K562 (cell line): ENCODE measurements at regions not wholly inside any gene's neighbourhood (a gene's known extent, or its start where the extent isn't known, plus 50 kb on each side); places are given as distances from the start of the nearest gene placed in this dataset.
A peak's percentile ranks its signal among the peaks of the same experiment; 100 is the strongest.

Experiments
- ATAC-seq: fragments of 200-7000 bp; cut with Tn5 transposase; 3 replicates; pipeline ENCODE4 v1.9.1; 2020; ENCODE audit warnings: moderate library complexity
- BruUV-seq: library from RNA; stranded (reverse); fragments of 400-500 nt; replicated peaks from 2 replicates; lab custom pipeline; 2021; lab: Mats Ljungman, UMichigan
- CTCF ChIA-PET: fragments of 300-600 bp; formaldehyde crosslinking; extraction: SDS; loops from one replicate; lab custom pipeline; 2021; ENCODE audit warnings: low intra/inter-chr PET ratio; lab: Yijun Ruan, JAX
- POLR2A ChIA-PET: fragments of 300-600, 350-650 bp; sonication (Branson Sonifier 250); formaldehyde crosslinking; extraction: SDS; loops from one replicate; lab custom pipeline; 2021; ENCODE audit warnings: antibody characterized with exemption, inconsistent platforms; lab: Yijun Ruan, JAX
- DNase-seq, 4 experiments: peaks; one replicate each; pipeline versions ENCODE4 v3.0.0 to v3.0.0-alpha.2; 2011 to 2018; ENCODE audit warnings: low spot score in 3 of 4, mixed read lengths in 3 of 4; ENCODE audit errors: extremely low read depth in 1 of 4
- FAIRE-seq: peaks from 2 replicates; lab custom pipeline; 2011; peaks lifted over from hg19 to GRCh38; lab: Jason Lieb, UNC
- H2AFZ ChIP-seq: 2 replicates; pipeline ENCODE4 v1.6.0; 2011; ENCODE audit warnings: low read depth, low read length, control low read depth, inconsistent platforms
- H3K27ac ChIP-seq: fragments of 200-600 bp; 3 replicates; pipeline ENCODE4 v1.8.0; 2011; ENCODE audit warnings: low read depth, mild to moderate bottlenecking, control low read depth, inconsistent platforms, low read length, moderate library complexity, mixed read lengths; ENCODE audit errors: extremely low read depth
- H3K27me3 ChIP-seq, 2 experiments: fragments of 300-600 bp in 1 of 2; 2 replicates in 1 of 2; 3 replicates in 1 of 2; pipeline versions ENCODE4 v1.6.0 to v1.8.0; 2011; ENCODE audit warnings: inconsistent platforms in 2 of 2, low read length in 2 of 2, mild to moderate bottlenecking in 1 of 2, mixed read lengths in 1 of 2, moderate library complexity in 1 of 2; ENCODE audit not compliant: control insufficient read depth in 2 of 2, insufficient read depth in 2 of 2
- H3K36me3 ChIP-seq: fragments of 300-600 bp; 3 replicates; pipeline ENCODE4 v1.8.0; 2011; ENCODE audit warnings: mild to moderate bottlenecking, low read length, inconsistent platforms; ENCODE audit not compliant: control insufficient read depth, insufficient read depth
- H3K4me1 ChIP-seq, 2 experiments: fragments of 200-600 bp in 1 of 2; replicated peaks in 1 of 2; 2 replicates in 1 of 2; 3 replicates in 1 of 2; pipeline versions ENCODE4 v1.5.1 to v1.8.0; 2011; ENCODE audit warnings: inconsistent platforms in 2 of 2, low read length in 2 of 2, mild to moderate bottlenecking in 1 of 2, mixed read lengths in 1 of 2, moderate library complexity in 1 of 2; ENCODE audit not compliant: control insufficient read depth in 2 of 2, insufficient read depth in 2 of 2
- H3K4me2 ChIP-seq: 2 replicates; pipeline ENCODE4 v1.6.1; 2011; ENCODE audit warnings: low read length, control low read depth, inconsistent platforms, mixed read lengths; ENCODE audit not compliant: insufficient read depth
- H3K4me3 ChIP-seq: fragments of 200-600 bp; sonication (generic), shearing (Covaris generic); 2 replicates; pipeline ENCODE4 v1.5.1; 2016; ENCODE audit warnings: control low read depth, inconsistent platforms
- H3K79me2 ChIP-seq: fragments of 200-600 bp; 3 replicates; pipeline ENCODE4 v1.8.0; 2011; ENCODE audit warnings: low read length, inconsistent platforms; ENCODE audit not compliant: control insufficient read depth, insufficient read depth
- H3K9ac ChIP-seq, 2 experiments: 2 replicates each; pipeline versions ENCODE4 v1.6.0 to v1.6.1; 2011; ENCODE audit warnings: low read depth in 2 of 2, low read length in 2 of 2, control low read depth in 1 of 2, inconsistent platforms in 1 of 2, mild to moderate bottlenecking in 1 of 2, mixed read lengths in 1 of 2; ENCODE audit not compliant: insufficient read depth in 1 of 2
- H3K9me1 ChIP-seq: one replicate; pipeline ENCODE4 v1.6.0; 2011; ENCODE audit warnings: inconsistent platforms, mild to moderate bottlenecking, low read length, moderate library complexity; ENCODE audit not compliant: control insufficient read depth, insufficient read depth
- H3K9me3 ChIP-seq: replicated peaks from 2 replicates; pipeline ENCODE4 v1.5.1; 2011; ENCODE audit warnings: low read depth, low read length, inconsistent platforms; ENCODE audit not compliant: control insufficient read depth, insufficient read depth
- H4K20me1 ChIP-seq: replicated peaks from 2 replicates; pipeline ENCODE4 v1.6.1; 2011; ENCODE audit warnings: low read length, inconsistent platforms, mixed read lengths; ENCODE audit not compliant: control insufficient read depth, insufficient read depth
- CBFA2T2 ChIP-seq: fragments of 450-650 bp; conservative IDR thresholded peaks from 2 replicates; pipeline ENCODE4 v1.6.1; 2017; ENCODE audit warnings: mild to moderate bottlenecking
- CHCHD3 ChIP-seq: fragments of 250-450 bp; sonication (Bioruptor Pico); IDR thresholded peaks from 2 replicates; pipeline ENCODE4 v2.1.2; 2022; ENCODE audit warnings: mild to moderate bottlenecking
- ELK1 ChIP-seq: sonication (generic); formaldehyde crosslinking; IDR thresholded peaks from 2 replicates; pipeline ENCODE4 v1.8.1; 2022; ENCODE audit warnings: missing genetic modification reagents
- MTA2 ChIP-seq: fragments of 450-650 bp; IDR thresholded peaks from 2 replicates; pipeline ENCODE4 v1.6.1; 2016; ENCODE audit warnings: low read depth
- NCOA1 ChIP-seq: fragments of 450-650 bp; IDR thresholded peaks from 2 replicates; pipeline ENCODE4 v1.6.1; 2016; ENCODE audit warnings: low read depth
- NCOR1 ChIP-seq: fragments of 450-650 bp; IDR thresholded peaks from 2 replicates; pipeline ENCODE4 v1.6.1; 2016; ENCODE audit warnings: mild to moderate bottlenecking, moderate library complexity
- NRF1 ChIP-seq, 2 experiments: fragments of 450-650 bp; IDR thresholded peaks in 1 of 2; conservative IDR thresholded peaks in 1 of 2; 2 replicates each; pipeline ENCODE4 v1.6.1; 2014; ENCODE audit warnings: mild to moderate bottlenecking in 2 of 2
- RBM25 ChIP-seq: fragments of 200-400 bp; formaldehyde crosslinking; IDR thresholded peaks from 2 replicates; pipeline ENCODE4 v1.6.1; 2018; ENCODE audit warnings: low read length, low read depth, moderate library complexity; ENCODE audit not compliant: severe bottlenecking
- RFX1 ChIP-seq: fragments of 450-650 bp; IDR thresholded peaks from 2 replicates; pipeline ENCODE4 v1.6.1; 2016; ENCODE audit warnings: mild to moderate bottlenecking, moderate library complexity
- ZBTB2 ChIP-seq: fragments of 450-650 bp; IDR thresholded peaks from 2 replicates; pipeline ENCODE4 v1.6.1; 2016; ENCODE audit warnings: antibody characterized with exemption
- ZC3H8 ChIP-seq: fragments of 450-650 bp; IDR thresholded peaks from 2 replicates; pipeline ENCODE4 v1.6.1; 2017
- ZKSCAN1 ChIP-seq: fragments of 150-350 bp; IDR thresholded peaks from 2 replicates; pipeline ENCODE4 v1.6.1; 2016; ENCODE audit warnings: low read depth, low read length
- ZNF668 ChIP-seq: fragments of 250-450 bp; sonication (Bioruptor Pico); IDR thresholded peaks from 2 replicates; pipeline ENCODE4 v1.8.0; 2022; ENCODE audit warnings: mild to moderate bottlenecking, inconsistent platforms
- ZNF780A ChIP-seq: fragments of 250-450 bp; sonication (Bioruptor Pico); IDR thresholded peaks from 2 replicates; pipeline ENCODE4 v1.5.0; 2021; ENCODE audit warnings: mild to moderate bottlenecking
- WGBS: fragments of 100-300 bp; shearing (Covaris generic); methylation state at CpG from one replicate; pipeline ENCODE4 v1.1.6; 2016; ENCODE audit warnings: low coverage, mixed read lengths; ENCODE audit not compliant: insufficient coverage; ENCODE audit errors: missing lambda C conversion rate; 5-methylcytosine and 5-hydroxymethylcytosine counted together
- in situ Hi-C: fragments of 300-500 bp; cut with MboI; formaldehyde crosslinking; loops from 4 replicates; pipeline ENCODE4 v1.15.0; 2018; ENCODE audit warnings: inconsistent platforms, mixed read lengths
- intact Hi-C: fragments of 100-400 bp; cut with micrococcal nuclease; formaldehyde crosslinking; loops from 2 replicates; pipeline ENCODE4 v1.14.2; 2022

GRCh38 chr12:123037791-123038190, 57.3 kb downstream of the ARL6IP4 start:
- no peaks in the 10 kb centered on the region for H3K9me3 ChIP-seq
- FAIRE-seq: no peak
- no peak for DNase-seq
- no peak overlapping the region for H3K4me2 ChIP-seq
- H2AFZ ChIP-seq: no peak overlapping the region
- ATAC-seq: no peak
- H3K27me3 ChIP-seq: no peaks in the 10 kb centered on the region
- H3K9me1 ChIP-seq: no peaks in the 10 kb centered on the region
- no peak for TF ChIP-seq NCOR1
- TF ChIP-seq, all 486 proteins: peak for 0
- POLR2A ChIA-PET: interaction anchor here (0.6 kb wide), 1 partner anchor 51 kb away, joined by 3 read pairs; no protein-coding TSS in a partner anchor
- H4K20me1 ChIP-seq: no peaks in the 10 kb centered on the region; the same call in 1 of the 2 replicates
- H3K27ac ChIP-seq: no peak overlapping the region
- 0 out of 4 replicates have a peak overlapping the region, but pooled peaks of 1 of the 2 experiments have one; percentile 56 for H3K9ac ChIP-seq
- no peaks in the 10 kb centered on the region for H3K36me3 ChIP-seq
- in situ Hi-C loops: no loop called here
- peaks cover 39 to 45% of the 10 kb centered on the region in 2 experiments for H3K4me1 ChIP-seq
- WGBS: 64% methylated on average over 6 of the region's 6 CpGs
- BruUV-seq: no TSS peak
- no peaks in the 10 kb centered on the region for H3K79me2 ChIP-seq
- CTCF ChIA-PET: no interaction called here
- no peak overlapping the region for H3K4me3 ChIP-seq
- intact Hi-C loops: no loop called here

- ChIA-PET CTCF (no interaction called here), POLR2A (interaction anchor here (0.6 to 1.5 kb wide), 11 partner anchors 10 to 1010 kb away, joined by 3 to 5 read pairs (median 3); partner anchors contain the start of gene MPHOSPH9)
- Histone ChIP-seq H3K9me1 (no peaks in the 10 kb centered on the region), H3K4me3 (no peak overlapping the region), H3K27ac (peak overlapping the region; percentile 13; the same call in 2 of the 3 replicates), H3K4me1 (peaks cover 42 to 47% of the 10 kb centered on the region in 2 experiments), H3K79me2 (no peaks in the 10 kb centered on the region), H2AFZ (no peak overlapping the region), H3K9ac (peak overlapping the region; percentile 32 to 66; a peak in 3 of 4 replicates), H3K27me3 (no peaks in the 10 kb centered on the region), H3K4me2 (peak overlapping the region; percentile 50; the same call in 1 of the 2 replicates), H3K9me3 (no peaks in the 10 kb centered on the region), H3K36me3 (no peaks in the 10 kb centered on the region), H4K20me1 (no peaks in the 10 kb centered on the region; the same call in 1 of the 2 replicates)
- WGBS: 33% methylated on average over 4 of the region's 4 CpGs
- FAIRE-seq: peak; percentile 77
- peak; percentile 68 to 74 (median 72) for DNase-seq
- no TSS peak for BruUV-seq
- in situ Hi-C loops (no loop called here), intact Hi-C loops (no loop called here)
- ATAC-seq: peak; percentile 29
- TF ChIP-seq ELK1 (CRISPR knock-in tag) (no peak), ZBTB2 (no peak), ZC3H8 (no peak), ZKSCAN1 (no peak), MTA2 (peak; percentile 53; the same call in 1 of the 2 replicates), ZNF780A (no peak), NCOA1 (no peak), RFX1 (no peak), CHCHD3 (CRISPR knock-in tag) (no peak), RBM25 (no peak), ZNF668 (CRISPR knock-in tag) (no peak), NRF1 (conservative IDR thresholded peaks at IDR 0.05 in 1 of 2, IDR thresholded peaks at IDR 0.05 in 1 of 2) (no peak), CBFA2T2 (peak; percentile 70)
These were observed 56.2 kb downstream of the ARL6IP4 start for GRCh38 chr12:123036466-123037285.
